HEK293 (cell line): ENCODE measurements at regions not wholly inside any gene's neighbourhood (a gene's known extent, or its start where the extent isn't known, plus 50 kb on each side); places are given as distances from the start of the nearest gene placed in this dataset.
"Not testable (repeated sequence)": the region's sequence is repeated elsewhere in the genome, so short reads cannot be mapped to it uniquely, and the experiment has no call there.

ENCODE experiments used
- GFI1B ChIP-seq: fragments of 450-650 bp; formaldehyde crosslinking; IDR thresholded peaks from 2 replicates; pipeline ENCODE4 v1.5.1; 2016; ENCODE audit warnings: missing biosample characterization, missing genetic modification characterization
- SP2 ChIP-seq: fragments of 450-650 bp; formaldehyde crosslinking; IDR thresholded peaks from 2 replicates; pipeline ENCODE4 v1.5.1; 2016; ENCODE audit warnings: missing biosample characterization, missing genetic modification characterization
- ZFP37 ChIP-seq: fragments of 450-650 bp; formaldehyde crosslinking; IDR thresholded peaks from 2 replicates; pipeline ENCODE4 v1.5.1; 2016; ENCODE audit warnings: missing biosample characterization, missing genetic modification characterization
- ZFP41 ChIP-seq: fragments of 450-650 bp; formaldehyde crosslinking; IDR thresholded peaks from 2 replicates; pipeline ENCODE4 v1.5.1; 2016; ENCODE audit warnings: missing biosample characterization, missing genetic modification characterization, borderline replicate concordance
- ZNF10 ChIP-seq: fragments of 450-650 bp; formaldehyde crosslinking; IDR thresholded peaks from 2 replicates; pipeline ENCODE4 v1.5.1; 2017; ENCODE audit warnings: missing biosample characterization, missing genetic modification characterization
- ZNF16 ChIP-seq: fragments of 450-650 bp; formaldehyde crosslinking; IDR thresholded peaks from 2 replicates; pipeline ENCODE4 v1.5.1; 2016; ENCODE audit warnings: low read depth, missing biosample characterization, missing genetic modification characterization
- ZNF248 ChIP-seq: fragments of 450-650 bp; formaldehyde crosslinking; IDR thresholded peaks from 2 replicates; pipeline ENCODE4 v1.5.1; 2017; ENCODE audit warnings: missing biosample characterization, missing genetic modification characterization
- ZNF473 ChIP-seq: fragments of 450-650 bp; formaldehyde crosslinking; IDR thresholded peaks from 2 replicates; pipeline ENCODE4 v1.5.1; 2017; ENCODE audit warnings: missing biosample characterization, missing genetic modification characterization
- ZNF548 ChIP-seq: fragments of 450-650 bp; formaldehyde crosslinking; IDR thresholded peaks from 2 replicates; pipeline ENCODE4 v1.5.1; 2016; ENCODE audit warnings: missing biosample characterization, missing genetic modification characterization
- ZNF555 ChIP-seq: fragments of 450-650 bp; formaldehyde crosslinking; conservative IDR thresholded peaks from 2 replicates; pipeline ENCODE4 v1.5.1; 2017; ENCODE audit warnings: missing biosample characterization, mild to moderate bottlenecking, missing genetic modification characterization, inconsistent platforms
- ZNF792 ChIP-seq: fragments of 450-650 bp; formaldehyde crosslinking; IDR thresholded peaks from 2 replicates; pipeline ENCODE4 v1.5.1; 2016; ENCODE audit warnings: missing biosample characterization, missing genetic modification characterization
- TF ChIP-seq, protein P1 (sequence below): fragments of 450-650 bp; formaldehyde crosslinking; IDR thresholded peaks from 2 replicates; pipeline ENCODE4 v1.5.1; 2016; ENCODE audit warnings: missing biosample characterization, missing genetic modification characterization
- TF ChIP-seq, protein P2 (sequence below): sonication (generic); formaldehyde crosslinking; IDR thresholded peaks from 2 replicates; pipeline ENCODE4 v1.8.1; 2022; ENCODE audit warnings: mild to moderate bottlenecking, moderate library complexity, missing genetic modification reagents
- TF ChIP-seq, protein P3 (sequence below): fragments of 450-650 bp; formaldehyde crosslinking; IDR thresholded peaks from 2 replicates; pipeline ENCODE4 v1.5.0; 2017; ENCODE audit warnings: missing biosample characterization, missing genetic modification characterization, borderline replicate concordance

GRCh38 chr3:75432466-75432865, 231.7 kb upstream of the FRG2C start:
- TF ChIP-seq, protein P1, sequence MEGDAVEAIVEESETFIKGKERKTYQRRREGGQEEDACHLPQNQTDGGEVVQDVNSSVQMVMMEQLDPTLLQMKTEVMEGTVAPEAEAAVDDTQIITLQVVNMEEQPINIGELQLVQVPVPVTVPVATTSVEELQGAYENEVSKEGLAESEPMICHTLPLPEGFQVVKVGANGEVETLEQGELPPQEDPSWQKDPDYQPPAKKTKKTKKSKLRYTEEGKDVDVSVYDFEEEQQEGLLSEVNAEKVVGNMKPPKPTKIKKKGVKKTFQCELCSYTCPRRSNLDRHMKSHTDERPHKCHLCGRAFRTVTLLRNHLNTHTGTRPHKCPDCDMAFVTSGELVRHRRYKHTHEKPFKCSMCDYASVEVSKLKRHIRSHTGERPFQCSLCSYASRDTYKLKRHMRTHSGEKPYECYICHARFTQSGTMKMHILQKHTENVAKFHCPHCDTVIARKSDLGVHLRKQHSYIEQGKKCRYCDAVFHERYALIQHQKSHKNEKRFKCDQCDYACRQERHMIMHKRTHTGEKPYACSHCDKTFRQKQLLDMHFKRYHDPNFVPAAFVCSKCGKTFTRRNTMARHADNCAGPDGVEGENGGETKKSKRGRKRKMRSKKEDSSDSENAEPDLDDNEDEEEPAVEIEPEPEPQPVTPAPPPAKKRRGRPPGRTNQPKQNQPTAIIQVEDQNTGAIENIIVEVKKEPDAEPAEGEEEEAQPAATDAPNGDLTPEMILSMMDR (tag by site-specific recombination): not testable (repeated sequence)
- not testable (repeated sequence) for TF ChIP-seq SP2 (tag by site-specific recombination); ZNF548; ZNF16; ZNF473 (tag by site-specific recombination); ZNF792 (tag by site-specific recombination); ZNF10 (tag by site-specific recombination); ZFP37 (tag by site-specific recombination); ZFP41; ZNF555 (tag by site-specific recombination); ZNF248; GFI1B
- TF ChIP-seq, protein P2, sequence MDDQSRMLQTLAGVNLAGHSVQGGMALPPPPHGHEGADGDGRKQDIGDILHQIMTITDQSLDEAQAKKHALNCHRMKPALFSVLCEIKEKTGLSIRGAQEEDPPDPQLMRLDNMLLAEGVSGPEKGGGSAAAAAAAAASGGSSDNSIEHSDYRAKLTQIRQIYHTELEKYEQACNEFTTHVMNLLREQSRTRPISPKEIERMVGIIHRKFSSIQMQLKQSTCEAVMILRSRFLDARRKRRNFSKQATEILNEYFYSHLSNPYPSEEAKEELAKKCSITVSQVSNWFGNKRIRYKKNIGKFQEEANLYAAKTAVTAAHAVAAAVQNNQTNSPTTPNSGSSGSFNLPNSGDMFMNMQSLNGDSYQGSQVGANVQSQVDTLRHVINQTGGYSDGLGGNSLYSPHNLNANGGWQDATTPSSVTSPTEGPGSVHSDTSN (CRISPR knock-in tag): not testable (repeated sequence)
- TF ChIP-seq, protein P3, sequence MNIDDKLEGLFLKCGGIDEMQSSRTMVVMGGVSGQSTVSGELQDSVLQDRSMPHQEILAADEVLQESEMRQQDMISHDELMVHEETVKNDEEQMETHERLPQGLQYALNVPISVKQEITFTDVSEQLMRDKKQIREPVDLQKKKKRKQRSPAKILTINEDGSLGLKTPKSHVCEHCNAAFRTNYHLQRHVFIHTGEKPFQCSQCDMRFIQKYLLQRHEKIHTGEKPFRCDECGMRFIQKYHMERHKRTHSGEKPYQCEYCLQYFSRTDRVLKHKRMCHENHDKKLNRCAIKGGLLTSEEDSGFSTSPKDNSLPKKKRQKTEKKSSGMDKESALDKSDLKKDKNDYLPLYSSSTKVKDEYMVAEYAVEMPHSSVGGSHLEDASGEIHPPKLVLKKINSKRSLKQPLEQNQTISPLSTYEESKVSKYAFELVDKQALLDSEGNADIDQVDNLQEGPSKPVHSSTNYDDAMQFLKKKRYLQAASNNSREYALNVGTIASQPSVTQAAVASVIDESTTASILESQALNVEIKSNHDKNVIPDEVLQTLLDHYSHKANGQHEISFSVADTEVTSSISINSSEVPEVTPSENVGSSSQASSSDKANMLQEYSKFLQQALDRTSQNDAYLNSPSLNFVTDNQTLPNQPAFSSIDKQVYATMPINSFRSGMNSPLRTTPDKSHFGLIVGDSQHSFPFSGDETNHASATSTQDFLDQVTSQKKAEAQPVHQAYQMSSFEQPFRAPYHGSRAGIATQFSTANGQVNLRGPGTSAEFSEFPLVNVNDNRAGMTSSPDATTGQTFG (tag by site-specific recombination): not testable (repeated sequence)
